ENCODE measurements at regions not wholly inside any gene's neighbourhood (a gene's known extent, or its start where the extent isn't known, plus 50 kb on each side); places are given as distances from the start of the nearest gene placed in this dataset.

DNA sequence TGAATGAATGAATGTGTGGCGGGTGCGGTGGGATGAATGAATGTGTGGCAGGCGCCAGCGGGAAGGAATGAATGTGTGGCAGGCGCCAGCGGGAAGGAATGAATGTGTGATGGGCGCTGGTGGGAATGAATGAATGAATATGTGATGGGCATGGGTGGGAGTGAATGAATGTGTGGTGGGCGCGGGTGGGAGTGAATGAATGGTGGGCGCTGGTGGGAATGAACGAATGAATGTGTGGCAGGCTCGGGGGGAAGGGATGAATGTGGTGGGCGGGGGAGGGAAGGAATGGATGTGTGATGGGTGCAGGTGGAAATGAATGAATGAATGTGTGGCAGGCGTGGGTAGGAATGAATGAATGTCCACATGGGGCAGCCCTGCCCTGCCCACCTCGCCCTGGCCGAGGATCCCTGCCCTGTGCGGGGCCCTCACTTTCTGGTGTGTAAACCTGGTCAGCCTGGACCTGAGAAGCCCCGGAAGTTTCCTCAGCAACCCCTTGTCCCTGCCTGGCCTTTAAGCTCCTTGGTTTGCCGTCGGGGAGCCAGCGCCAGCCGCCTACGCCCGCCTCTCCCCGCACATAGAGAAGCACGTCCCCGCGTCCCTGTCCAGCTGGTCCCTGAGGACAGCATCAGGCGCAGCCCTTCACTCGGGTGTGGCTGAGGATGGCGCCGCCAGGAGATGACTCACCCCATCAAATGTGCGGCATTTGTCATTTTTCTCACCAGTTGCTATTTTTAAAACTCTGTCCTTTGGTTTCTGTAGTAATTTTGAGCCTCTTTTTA, 112.8 kb upstream of the LRPAP1 start:
- TF ChIP-seq, protein P1, sequence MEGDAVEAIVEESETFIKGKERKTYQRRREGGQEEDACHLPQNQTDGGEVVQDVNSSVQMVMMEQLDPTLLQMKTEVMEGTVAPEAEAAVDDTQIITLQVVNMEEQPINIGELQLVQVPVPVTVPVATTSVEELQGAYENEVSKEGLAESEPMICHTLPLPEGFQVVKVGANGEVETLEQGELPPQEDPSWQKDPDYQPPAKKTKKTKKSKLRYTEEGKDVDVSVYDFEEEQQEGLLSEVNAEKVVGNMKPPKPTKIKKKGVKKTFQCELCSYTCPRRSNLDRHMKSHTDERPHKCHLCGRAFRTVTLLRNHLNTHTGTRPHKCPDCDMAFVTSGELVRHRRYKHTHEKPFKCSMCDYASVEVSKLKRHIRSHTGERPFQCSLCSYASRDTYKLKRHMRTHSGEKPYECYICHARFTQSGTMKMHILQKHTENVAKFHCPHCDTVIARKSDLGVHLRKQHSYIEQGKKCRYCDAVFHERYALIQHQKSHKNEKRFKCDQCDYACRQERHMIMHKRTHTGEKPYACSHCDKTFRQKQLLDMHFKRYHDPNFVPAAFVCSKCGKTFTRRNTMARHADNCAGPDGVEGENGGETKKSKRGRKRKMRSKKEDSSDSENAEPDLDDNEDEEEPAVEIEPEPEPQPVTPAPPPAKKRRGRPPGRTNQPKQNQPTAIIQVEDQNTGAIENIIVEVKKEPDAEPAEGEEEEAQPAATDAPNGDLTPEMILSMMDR (IDR thresholded peaks at IDR 0.05): no peak
- TF ChIP-seq POLR2A (IDR thresholded peaks at IDR 0.05): no peak

Measured in lower leg skin (tissue), 3 donors.